C4-2B (cell line): ENCODE measurements at regions not wholly inside any gene's neighbourhood (a gene's known extent, or its start where the extent isn't known, plus 50 kb on each side); places are given as distances from the start of the nearest gene placed in this dataset.

Source experiments
- CTCF ChIP-seq: fragments of 450-650 bp; conservative IDR thresholded peaks from 2 replicates; pipeline ENCODE4 v1.5.1; 2017; ENCODE audit warnings: mild to moderate bottlenecking
- ZFX ChIP-seq: fragments of 450-650 bp; IDR thresholded peaks from 2 replicates; pipeline ENCODE4 v1.6.1; 2017

- no peak for TF ChIP-seq CTCF
- TF ChIP-seq ZFX, result no peak
These were observed 203.7 kb upstream of the KIF2B start for GRCh38 chr17:53619025-53619424.
